ENCODE measurements at regions not wholly inside any gene's neighbourhood (a gene's known extent, or its start where the extent isn't known, plus 50 kb on each side); places are given as distances from the start of the nearest gene placed in this dataset.

DNA sequence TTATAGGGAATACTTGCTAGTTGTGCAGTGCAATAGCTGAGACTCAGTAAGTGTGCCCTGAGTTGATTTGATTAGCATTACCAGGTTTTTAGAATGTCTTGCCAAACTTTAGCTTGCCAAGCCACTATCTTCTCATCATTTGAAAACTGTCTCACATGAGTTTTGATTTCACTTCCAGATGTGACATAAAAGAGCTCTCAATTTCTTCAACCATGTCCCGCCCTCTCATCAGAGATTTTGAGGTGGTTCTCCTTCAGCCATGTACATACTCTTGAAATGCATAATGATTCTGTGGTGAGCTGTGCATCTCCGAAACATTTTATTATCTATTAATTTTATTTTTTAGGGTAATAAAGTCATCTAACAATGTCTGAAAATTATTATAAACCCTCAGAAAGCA is 215.0 kb upstream of the SEMA3E start:
- no peaks in the 10 kb centered on the region for H3K9me2 ChIP-seq (ENCODE audit: insufficient read depth, low read length)
- CTCF ChIA-PET (ENCODE audit: unreplicated experiment) = no interaction called here
- H2AFZ ChIP-seq (ENCODE audit: low read length) = no peak overlapping the region
- no peak for DNase-seq (ENCODE audit: low spot score)
- no peak overlapping the region for H3K27ac ChIP-seq (ENCODE audit: low read depth, low read length, poor library complexity, severe bottlenecking)
- intact Hi-C loops (cut with micrococcal nuclease; ENCODE audit: unreplicated experiment) = no loop called here
- H3K36me3 ChIP-seq (ENCODE audit: insufficient read depth, low read length) = no peaks in the 10 kb centered on the region
- no peaks in the 10 kb centered on the region for H3K4me1 ChIP-seq (ENCODE audit: insufficient read depth, low read length, poor library complexity, severe bottlenecking)
- H3K4me3 ChIP-seq (ENCODE audit: low read depth, low read length, poor library complexity, severe bottlenecking) = no peak overlapping the region
- no peaks in the 10 kb centered on the region for H3K79me2 ChIP-seq (ENCODE audit: insufficient read depth, low read depth, low read length)
- TF ChIP-seq EZH2phosphoT487 (IDR thresholded peaks at IDR 0.05; ENCODE audit: borderline replicate concordance, low read depth, low read length) = no peak
- TF ChIP-seq, protein P1, sequence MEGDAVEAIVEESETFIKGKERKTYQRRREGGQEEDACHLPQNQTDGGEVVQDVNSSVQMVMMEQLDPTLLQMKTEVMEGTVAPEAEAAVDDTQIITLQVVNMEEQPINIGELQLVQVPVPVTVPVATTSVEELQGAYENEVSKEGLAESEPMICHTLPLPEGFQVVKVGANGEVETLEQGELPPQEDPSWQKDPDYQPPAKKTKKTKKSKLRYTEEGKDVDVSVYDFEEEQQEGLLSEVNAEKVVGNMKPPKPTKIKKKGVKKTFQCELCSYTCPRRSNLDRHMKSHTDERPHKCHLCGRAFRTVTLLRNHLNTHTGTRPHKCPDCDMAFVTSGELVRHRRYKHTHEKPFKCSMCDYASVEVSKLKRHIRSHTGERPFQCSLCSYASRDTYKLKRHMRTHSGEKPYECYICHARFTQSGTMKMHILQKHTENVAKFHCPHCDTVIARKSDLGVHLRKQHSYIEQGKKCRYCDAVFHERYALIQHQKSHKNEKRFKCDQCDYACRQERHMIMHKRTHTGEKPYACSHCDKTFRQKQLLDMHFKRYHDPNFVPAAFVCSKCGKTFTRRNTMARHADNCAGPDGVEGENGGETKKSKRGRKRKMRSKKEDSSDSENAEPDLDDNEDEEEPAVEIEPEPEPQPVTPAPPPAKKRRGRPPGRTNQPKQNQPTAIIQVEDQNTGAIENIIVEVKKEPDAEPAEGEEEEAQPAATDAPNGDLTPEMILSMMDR (conservative IDR thresholded peaks at IDR 0.05; ENCODE audit: low read length) = no peak
- no peaks in the 10 kb centered on the region for H3K9me3 ChIP-seq (ENCODE audit: low read length)
- H3K4me2 ChIP-seq (ENCODE audit: low read length) = no peak overlapping the region
- no peaks in the 10 kb centered on the region for H4K20me1 ChIP-seq (ENCODE audit: insufficient read depth, low read length)
- BruUV-seq (replicated peaks) = no TSS peak
- POLR2A ChIA-PET = interaction anchor here (0.7 kb wide), 1 partner anchor 20 kb away, joined by 3 read pairs; no protein-coding TSS in a partner anchor

DNA sequence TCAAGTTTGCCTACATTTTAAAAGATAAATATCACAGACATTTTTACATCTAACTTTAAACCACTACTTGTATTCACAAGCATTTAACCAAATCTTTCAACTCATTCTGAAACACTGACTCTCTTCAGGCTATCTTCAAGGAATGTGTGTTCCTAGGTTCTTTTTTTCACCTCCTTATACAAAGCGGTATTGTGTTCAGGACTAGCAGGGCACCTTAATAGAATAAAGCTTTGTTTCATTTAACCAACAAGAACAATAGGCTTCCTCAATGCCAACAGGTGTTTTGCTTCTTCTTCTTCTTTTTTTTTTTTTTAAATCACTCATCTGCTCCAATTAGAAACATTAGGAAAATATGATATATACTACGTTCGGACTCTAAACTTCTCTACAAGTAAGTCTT is 212.9 kb upstream of the SEMA3E start:
- intact Hi-C loops (cut with micrococcal nuclease; ENCODE audit: unreplicated experiment) = no loop called here
- TF ChIP-seq, protein P1 (conservative IDR thresholded peaks at IDR 0.05; ENCODE audit: low read length) = no peak
- TF ChIP-seq EZH2phosphoT487 (IDR thresholded peaks at IDR 0.05; ENCODE audit: borderline replicate concordance, low read depth, low read length) = no peak
- Histone ChIP-seq H4K20me1 (ENCODE audit: insufficient read depth, low read length) (no peaks in the 10 kb centered on the region), H3K4me3 (ENCODE audit: low read depth, low read length, poor library complexity, severe bottlenecking) (no peak overlapping the region), H3K9me2 (ENCODE audit: insufficient read depth, low read length) (no peaks in the 10 kb centered on the region), H3K4me2 (ENCODE audit: low read length) (no peak overlapping the region), H2AFZ (ENCODE audit: low read length) (no peak overlapping the region), H3K79me2 (ENCODE audit: insufficient read depth, low read depth, low read length) (no peaks in the 10 kb centered on the region), H3K9me3 (ENCODE audit: low read length) (no peaks in the 10 kb centered on the region), H3K36me3 (ENCODE audit: insufficient read depth, low read length) (no peaks in the 10 kb centered on the region), H3K4me1 (ENCODE audit: insufficient read depth, low read length, poor library complexity, severe bottlenecking) (no peaks in the 10 kb centered on the region), H3K27ac (ENCODE audit: low read depth, low read length, poor library complexity, severe bottlenecking) (no peak overlapping the region)
- POLR2A ChIA-PET = interaction anchor here (0.8 kb wide), 1 partner anchor 12 kb away, joined by 3 read pairs; no protein-coding TSS in a partner anchor
- CTCF ChIA-PET (ENCODE audit: unreplicated experiment) = no interaction called here
- no TSS peak for BruUV-seq (replicated peaks)
- no peak for DNase-seq (ENCODE audit: low spot score)

DNA sequence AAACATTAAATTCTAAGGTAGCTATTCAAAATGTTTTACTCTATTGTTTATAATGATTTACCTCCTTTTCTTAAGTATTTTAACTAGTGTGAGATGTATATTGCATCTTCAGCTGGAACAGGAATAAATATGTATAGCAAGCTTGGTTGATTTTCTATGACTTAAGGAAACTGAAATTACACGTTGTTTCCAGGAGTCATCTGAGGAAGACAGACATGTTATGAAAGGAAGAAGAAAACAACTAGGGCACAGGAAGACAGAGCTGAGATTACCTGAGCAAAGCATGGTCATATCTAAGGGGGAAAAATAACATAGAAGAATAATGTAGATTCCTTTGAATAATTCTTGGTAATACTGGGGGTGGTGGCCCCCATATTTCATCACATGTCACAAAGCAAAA is 210.9 kb upstream of the SEMA3E start:
- H3K4me2 ChIP-seq (ENCODE audit: low read length) = no peak overlapping the region
- TF ChIP-seq, protein P1 (conservative IDR thresholded peaks at IDR 0.05; ENCODE audit: low read length) = no peak
- no peak for TF ChIP-seq EZH2phosphoT487 (IDR thresholded peaks at IDR 0.05; ENCODE audit: borderline replicate concordance, low read depth, low read length)
- POLR2A ChIA-PET = interaction anchor here (0.8 to 1.0 kb wide), 2 partner anchors 10 to 11 kb away, joined by 3 read pairs; no protein-coding TSS in a partner anchor
- H3K4me1 ChIP-seq (ENCODE audit: insufficient read depth, low read length, poor library complexity, severe bottlenecking) = no peaks in the 10 kb centered on the region
- no peak overlapping the region for H3K4me3 ChIP-seq (ENCODE audit: low read depth, low read length, poor library complexity, severe bottlenecking)
- no peaks in the 10 kb centered on the region for H3K79me2 ChIP-seq (ENCODE audit: insufficient read depth, low read depth, low read length)
- H4K20me1 ChIP-seq (ENCODE audit: insufficient read depth, low read length) = no peaks in the 10 kb centered on the region
- no peaks in the 10 kb centered on the region for H3K9me2 ChIP-seq (ENCODE audit: insufficient read depth, low read length)
- intact Hi-C loops (cut with micrococcal nuclease; ENCODE audit: unreplicated experiment) = no loop called here
- BruUV-seq (replicated peaks) = no TSS peak
- H3K36me3 ChIP-seq (ENCODE audit: insufficient read depth, low read length) = no peaks in the 10 kb centered on the region
- no peak overlapping the region for H3K27ac ChIP-seq (ENCODE audit: low read depth, low read length, poor library complexity, severe bottlenecking)
- CTCF ChIA-PET (ENCODE audit: unreplicated experiment) = no interaction called here
- H2AFZ ChIP-seq (ENCODE audit: low read length) = no peak overlapping the region
- no peak for DNase-seq (ENCODE audit: low spot score)
- H3K9me3 ChIP-seq (ENCODE audit: low read length) = no peaks in the 10 kb centered on the region
